Prostate gland (tissue), 2 donors: ENCODE measurements at regions not wholly inside any gene's neighbourhood (a gene's known extent, or its start where the extent isn't known, plus 50 kb on each side); places are given as distances from the start of the nearest gene placed in this dataset.

Source experiments
- POLR2A ChIP-seq: fragments of 450-650 bp; IDR thresholded peaks from one replicate; pipeline ENCODE4 v1.6.1; 2016; ENCODE audit warnings: antibody characterized with exemption, mild to moderate bottlenecking
- TF ChIP-seq, protein P1 (sequence below), 4 experiments: fragments of 200-600 bp in 2 of 4; fragments of 450-650 bp in 2 of 4; sonication (generic) in 2 of 4; IDR thresholded peaks; 1 replicate in 3 of 4; 2 replicates in 1 of 4; pipeline ENCODE4 v1.5.1; 2016 to 2019; ENCODE audit warnings: antibody characterized with exemption in 4 of 4, mild to moderate bottlenecking in 2 of 4, moderate library complexity in 2 of 4

DNA sequence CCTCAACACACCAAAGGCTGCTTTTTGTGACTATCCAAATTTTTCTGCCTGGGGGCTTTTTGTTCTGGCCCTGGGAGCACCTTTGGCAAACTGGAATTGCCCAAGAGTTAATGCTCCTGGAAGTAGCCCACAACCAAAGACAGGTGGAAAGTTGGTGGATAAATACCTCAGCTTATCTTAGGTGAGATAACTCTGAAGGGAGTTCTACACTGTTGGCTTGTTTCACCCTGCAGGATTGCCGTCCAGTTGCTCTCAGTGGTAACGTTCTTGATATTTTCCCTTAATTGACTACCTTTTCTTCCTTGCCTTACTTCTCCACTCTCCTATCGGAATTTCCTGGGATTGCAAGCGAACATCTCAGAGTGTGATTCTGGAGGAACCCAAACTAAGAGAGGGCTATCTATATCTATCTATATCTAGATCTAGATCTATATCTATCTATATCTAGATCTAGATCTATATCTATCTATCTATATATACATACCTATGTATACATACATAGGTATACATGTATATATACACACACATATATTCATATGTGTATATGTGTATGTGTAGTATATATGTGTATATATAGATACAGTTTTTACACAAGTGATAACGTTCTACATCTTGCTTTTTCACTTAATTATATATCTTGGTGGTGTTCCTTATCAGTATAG is 82.6 kb upstream of the DHX15 start:
- TF ChIP-seq, protein P1, sequence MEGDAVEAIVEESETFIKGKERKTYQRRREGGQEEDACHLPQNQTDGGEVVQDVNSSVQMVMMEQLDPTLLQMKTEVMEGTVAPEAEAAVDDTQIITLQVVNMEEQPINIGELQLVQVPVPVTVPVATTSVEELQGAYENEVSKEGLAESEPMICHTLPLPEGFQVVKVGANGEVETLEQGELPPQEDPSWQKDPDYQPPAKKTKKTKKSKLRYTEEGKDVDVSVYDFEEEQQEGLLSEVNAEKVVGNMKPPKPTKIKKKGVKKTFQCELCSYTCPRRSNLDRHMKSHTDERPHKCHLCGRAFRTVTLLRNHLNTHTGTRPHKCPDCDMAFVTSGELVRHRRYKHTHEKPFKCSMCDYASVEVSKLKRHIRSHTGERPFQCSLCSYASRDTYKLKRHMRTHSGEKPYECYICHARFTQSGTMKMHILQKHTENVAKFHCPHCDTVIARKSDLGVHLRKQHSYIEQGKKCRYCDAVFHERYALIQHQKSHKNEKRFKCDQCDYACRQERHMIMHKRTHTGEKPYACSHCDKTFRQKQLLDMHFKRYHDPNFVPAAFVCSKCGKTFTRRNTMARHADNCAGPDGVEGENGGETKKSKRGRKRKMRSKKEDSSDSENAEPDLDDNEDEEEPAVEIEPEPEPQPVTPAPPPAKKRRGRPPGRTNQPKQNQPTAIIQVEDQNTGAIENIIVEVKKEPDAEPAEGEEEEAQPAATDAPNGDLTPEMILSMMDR (IDR thresholded peaks at IDR 0.05) = no peak
- TF ChIP-seq POLR2A = no peak
